Spleen (tissue), 7 donors: ENCODE measurements at regions not wholly inside any gene's neighbourhood (a gene's known extent, or its start where the extent isn't known, plus 50 kb on each side); places are given as distances from the start of the nearest gene placed in this dataset.

Experiments used
- CTCF ChIP-seq, 11 experiments: fragments of 200-600 bp in 7 of 11; fragments of 450-650 bp in 4 of 11; sonication (generic) in 4 of 11; IDR thresholded peaks in 8 of 11; conservative IDR thresholded peaks in 3 of 11; 1 replicate in 7 of 11; 2 replicates in 4 of 11; pipeline versions ENCODE4 v1.4.0 to v1.8.0; 2016 to 2021; ENCODE audit warnings: antibody characterized with exemption in 11 of 11, inconsistent platforms in 4 of 11, mild to moderate bottlenecking in 1 of 11
- POLR2A ChIP-seq, 3 donors: fragments of 450-650 bp; IDR thresholded peaks; one replicate each; pipeline ENCODE4 v1.5.1; 2017; ENCODE audit warnings: antibody characterized with exemption in 3 of 3, mild to moderate bottlenecking in 1 of 3
- donor health status: DM: no; HTN: no; CAD: no; lungs with moderate emphysema.
- donor health status: DM: no; HTN: no; CAD: no.
- donor health status: DM: no; HTN: no; CAD: no.

GRCh38 chr3:153072382-153072781, 89.6 kb upstream of the RAP2B start:
- TF ChIP-seq CTCF (IDR thresholded peaks at IDR 0.05 in 8 of 11, conservative IDR thresholded peaks at IDR 0.05 in 3 of 11) (no peak), POLR2A (IDR thresholded peaks at IDR 0.05) (no peak)
